ENCODE measurements at regions not wholly inside any gene's neighbourhood (a gene's known extent, or its start where the extent isn't known, plus 50 kb on each side); places are given as distances from the start of the nearest gene placed in this dataset.
A peak's percentile ranks its signal among the peaks of the same experiment; 100 is the strongest.
"Not testable (repeated sequence)": the region's sequence is repeated elsewhere in the genome, so short reads cannot be mapped to it uniquely, and the experiment has no call there.

GRCh38 chr7:131839967-131840690, 283.7 kb upstream of the PODXL start:
- DNase-seq: no peak
- intact Hi-C loops (cut with DNase I): no loop called here

- no peak for DNase-seq
- intact Hi-C loops (cut with DNase I): no loop called here
Measured at GRCh38 chr7:131836733-131837132, 280.3 kb upstream of the PODXL start.

GRCh38 chr7:131835141-131835540, 278.7 kb upstream of the PODXL start:
- intact Hi-C loops (cut with DNase I): no loop called here
- DNase-seq: no peak

DNA sequence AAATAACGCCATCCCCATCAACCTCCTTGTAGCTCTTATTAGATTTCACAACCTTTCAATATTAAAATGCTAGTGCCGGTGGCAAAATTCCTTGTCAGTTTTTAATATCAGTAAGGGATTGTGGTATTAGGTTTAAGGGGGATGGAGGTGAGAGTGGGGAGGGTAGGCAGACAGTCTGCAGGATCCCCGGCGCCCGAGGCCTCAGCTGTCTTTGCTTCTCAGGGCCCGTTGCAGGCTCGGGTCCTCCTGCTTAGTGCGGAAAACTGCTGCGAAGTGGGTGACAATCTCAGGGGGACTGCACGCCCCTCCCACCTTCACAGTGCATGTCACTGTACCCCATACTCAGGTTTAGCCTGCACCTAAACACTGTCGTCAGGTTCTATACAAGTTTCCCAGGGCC, 274.3 kb upstream of the PODXL start:
- intact Hi-C loops (cut with DNase I): no loop called here
- no peak for DNase-seq

DNA sequence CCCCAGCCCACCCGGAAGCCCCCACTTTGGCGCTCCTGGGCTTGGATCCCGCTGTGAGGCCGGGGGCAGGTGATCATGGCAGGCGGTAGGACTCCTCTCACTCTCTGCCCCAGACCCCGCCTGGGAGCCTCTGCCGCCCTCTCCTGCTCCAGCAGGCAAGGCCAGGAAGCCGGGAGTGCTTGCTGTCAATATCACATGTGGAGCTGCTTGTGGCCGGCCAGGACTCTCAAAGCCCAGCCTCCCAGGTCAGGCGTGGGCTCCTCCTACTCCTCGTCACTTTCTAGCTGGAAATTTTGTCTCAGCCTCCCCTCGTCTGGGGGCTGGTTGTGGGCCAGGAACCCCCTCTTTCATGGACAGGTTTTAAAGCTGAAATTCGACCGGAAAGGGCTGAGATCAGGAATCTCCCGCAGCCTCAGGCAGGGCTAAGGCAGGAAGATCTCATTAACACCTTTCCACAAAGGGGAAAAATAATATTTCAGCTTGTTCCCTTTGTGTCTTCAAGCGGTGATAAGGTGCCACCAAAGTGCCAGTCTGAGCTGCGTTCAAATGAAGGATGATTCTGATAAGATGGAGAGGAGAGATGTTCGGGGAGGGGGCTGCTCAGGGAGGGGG, 273.6 kb upstream of the PODXL start:
- intact Hi-C loops (cut with DNase I): no loop called here
- DNase-seq: no peak

GRCh38 chr7:131827421-131827820, 271.0 kb upstream of the PODXL start:
- DNase-seq: no peak
- intact Hi-C loops (cut with DNase I): no loop called here

- intact Hi-C loops (cut with DNase I): no loop called here
- DNase-seq: no peak
Measured at GRCh38 chr7:131826960-131827359, 270.5 kb upstream of the PODXL start.

GRCh38 chr7:131823961-131824440, 267.6 kb upstream of the PODXL start:
- intact Hi-C loops (cut with DNase I); DNase-seq: not testable (repeated sequence)

- DNase-seq: no peak
- intact Hi-C loops (cut with DNase I): no loop called here
Measured at GRCh38 chr7:131819891-131820290, 263.5 kb upstream of the PODXL start.

DNA sequence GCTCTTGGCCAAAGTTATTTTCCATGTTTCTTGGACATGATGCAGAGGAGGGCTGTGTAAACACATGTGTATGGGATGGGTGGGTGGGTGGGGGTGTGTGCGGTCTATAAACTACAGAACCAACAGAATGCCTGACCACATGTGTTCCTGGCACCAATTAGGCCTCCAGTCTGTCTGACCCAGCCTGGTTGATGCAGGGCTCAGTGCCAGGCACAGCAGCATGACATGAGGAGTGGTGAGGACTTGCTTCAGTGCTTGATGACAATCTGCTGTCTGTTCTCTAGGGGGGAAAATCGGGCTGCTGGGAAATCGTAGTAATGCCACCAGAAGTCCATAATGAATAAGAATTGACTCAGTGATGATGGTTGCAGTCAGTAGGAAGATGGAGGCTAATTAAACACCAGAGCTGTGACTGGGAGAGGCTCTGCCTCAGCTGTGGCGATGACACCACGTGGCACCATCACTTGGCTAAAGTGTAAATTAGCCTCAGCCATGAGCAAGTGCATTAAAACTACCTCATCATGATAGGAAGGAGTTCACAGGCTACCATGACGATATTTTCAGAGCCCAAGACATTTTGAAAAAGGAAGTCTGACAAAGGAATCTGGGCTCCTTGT, 260.1 kb upstream of the PODXL start:
- intact Hi-C loops (cut with DNase I): no loop called here
- DNase-seq: peak in 1 of 42 donors; percentile 5

DNA sequence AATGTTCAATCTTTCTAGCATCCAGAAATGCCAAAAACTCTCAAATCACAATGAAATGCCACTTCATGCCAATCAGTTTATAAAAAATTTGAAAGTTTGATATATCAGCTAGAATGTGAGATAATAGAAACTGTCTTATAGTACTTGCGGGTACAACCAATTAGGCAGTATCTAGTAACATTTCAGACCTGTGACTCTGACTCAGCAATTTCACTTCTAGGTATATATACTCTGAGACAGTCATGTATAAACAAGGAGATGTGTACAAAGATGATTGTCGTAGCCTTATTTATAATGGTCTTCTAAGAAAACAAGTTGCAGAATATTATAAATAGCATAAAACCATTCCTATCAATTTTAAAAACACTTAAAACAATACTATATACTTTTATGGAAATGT, 252.3 kb upstream of the PODXL start:
- intact Hi-C loops (cut with DNase I): no loop called here
- no peak for DNase-seq

- DNase-seq: not testable (repeated sequence)
Measured at GRCh38 chr7:131808156-131808555, 251.7 kb upstream of the PODXL start.

DNA sequence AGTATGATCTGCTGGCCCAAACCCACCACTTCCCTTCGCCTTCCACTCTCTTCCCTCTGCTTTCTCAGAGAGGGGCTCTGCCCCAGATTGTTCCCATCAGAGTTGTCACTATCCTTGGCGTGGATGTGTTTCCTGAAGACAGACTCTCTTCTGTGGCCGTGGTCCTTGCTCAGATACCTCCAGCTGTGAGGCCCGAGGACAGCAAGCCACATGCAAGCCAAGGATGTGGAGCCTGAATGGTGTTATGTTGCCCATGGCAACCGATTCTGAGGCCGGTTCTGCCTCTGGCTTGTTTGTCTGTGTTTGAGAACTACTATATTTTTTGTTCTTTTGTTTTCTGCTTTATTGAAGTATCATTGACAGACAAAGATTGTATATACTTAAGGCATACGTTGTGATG, 247.4 kb upstream of the PODXL start:
- intact Hi-C loops (cut with DNase I): no loop called here
- no peak for DNase-seq

More at GRCh38 chr7:131808156-131808555, 251.7 kb upstream of the PODXL start:
- intact Hi-C loops (cut with DNase I): not testable (repeated sequence)

- intact Hi-C loops (cut with DNase I): no loop called here
- no peak for DNase-seq
Measured at GRCh38 chr7:131802195-131802864, 245.9 kb upstream of the PODXL start.

DNA sequence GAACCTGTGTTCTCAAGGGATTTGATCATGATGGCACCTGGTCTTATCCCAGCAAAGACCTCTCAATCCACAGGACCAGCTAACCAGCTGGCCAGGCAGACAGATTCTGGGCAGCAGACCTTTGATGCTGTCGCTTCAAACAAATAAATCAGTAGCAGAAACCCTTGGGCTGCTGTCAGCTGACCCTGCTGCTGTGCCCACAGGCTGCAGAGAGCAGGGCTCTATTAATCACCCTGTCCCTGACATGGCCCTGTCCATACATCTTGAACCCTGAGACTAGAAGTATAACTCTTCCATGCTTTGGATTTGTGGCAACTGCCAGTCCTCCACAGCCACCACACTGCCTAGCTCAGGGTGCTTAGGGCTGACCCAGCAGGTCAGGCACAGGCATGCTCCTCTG, 244.1 kb upstream of the PODXL start:
- no peak for DNase-seq
- intact Hi-C loops (cut with DNase I): no loop called here

DNA sequence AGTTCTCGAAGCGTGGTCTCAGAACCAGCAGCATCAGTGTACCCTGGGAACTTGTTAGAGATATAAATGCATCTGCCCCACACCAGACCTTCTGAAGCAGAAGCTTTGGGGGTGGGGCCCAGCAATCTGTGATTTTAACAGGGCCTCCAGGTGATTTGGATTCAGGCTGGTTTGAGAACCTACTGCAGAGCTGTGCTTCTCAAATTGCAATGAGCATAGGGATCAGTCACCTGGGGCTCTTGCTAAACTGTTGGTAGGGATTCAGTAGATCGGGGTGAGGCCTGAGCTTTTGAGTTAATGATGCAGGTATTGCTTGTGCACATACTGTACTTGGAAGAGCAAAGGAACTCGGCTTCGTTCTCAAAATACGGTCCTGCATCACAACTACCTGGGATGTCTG, 243.6 kb upstream of the PODXL start:
- DNase-seq: no peak
- intact Hi-C loops (cut with DNase I): no loop called here

DNA sequence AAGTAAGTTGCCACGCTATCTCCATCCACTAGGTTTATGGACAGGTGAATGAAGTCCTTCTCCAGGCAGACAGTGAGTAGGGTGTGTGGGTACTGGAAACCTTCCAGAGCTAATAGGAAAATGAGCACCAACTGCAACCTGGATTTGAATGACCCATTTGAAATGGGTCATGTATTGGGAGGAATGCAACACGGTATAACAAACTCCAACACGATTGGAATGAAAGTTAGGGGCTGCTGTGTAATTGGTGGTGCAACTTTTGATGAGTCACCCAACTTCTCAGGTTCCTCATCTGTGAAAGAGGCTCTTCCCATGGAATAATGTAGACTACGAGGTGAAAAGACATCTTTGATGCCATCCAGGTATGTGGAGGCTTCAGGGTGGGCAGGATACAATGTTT, 241.4 kb upstream of the PODXL start:
- intact Hi-C loops (cut with DNase I): no loop called here
- no peak for DNase-seq

DNA sequence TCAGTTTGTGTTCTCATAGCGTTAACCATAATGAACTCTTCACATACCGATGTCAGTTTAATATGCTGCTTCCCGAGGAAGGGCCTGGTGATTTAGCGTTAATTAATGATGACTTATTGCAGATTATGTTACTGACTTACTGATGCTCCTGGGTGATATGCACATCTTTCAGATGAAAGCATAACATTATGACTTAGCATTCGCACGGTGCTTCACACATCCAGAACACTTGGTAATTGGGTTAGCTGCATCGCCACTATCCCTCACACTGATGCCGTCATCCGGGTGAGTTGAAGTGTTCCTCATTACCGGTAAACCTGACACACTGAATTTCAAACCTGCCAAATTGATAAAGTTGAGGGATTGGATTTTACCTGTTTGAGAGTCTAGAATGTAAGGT, 239.0 kb upstream of the PODXL start:
- DNase-seq: no peak
- intact Hi-C loops (cut with DNase I): no loop called here

GRCh38 chr7:131792311-131792710, 235.9 kb upstream of the PODXL start:
- intact Hi-C loops (cut with DNase I): no loop called here
- no peak for DNase-seq

- intact Hi-C loops (cut with DNase I): no loop called here
- DNase-seq: no peak
Measured at GRCh38 chr7:131787101-131787500, 230.7 kb upstream of the PODXL start.
